Heart left ventricle (tissue), 13 donors: ENCODE measurements at regions not wholly inside any gene's neighbourhood (a gene's known extent, or its start where the extent isn't known, plus 50 kb on each side); places are given as distances from the start of the nearest gene placed in this dataset.

Source experiments
- CTCF ChIP-seq, 12 donors: fragments of 200-600 bp; sonication (generic) in 4 of 12; IDR thresholded peaks; one replicate each; pipeline versions ENCODE4 v1.5.0 to v1.8.0; 2018 to 2022; ENCODE audit warnings: antibody characterized with exemption in 12 of 12, mild to moderate bottlenecking in 5 of 12
- POLR2A ChIP-seq, 2 donors: fragments of 450-650 bp; IDR thresholded peaks; one replicate each; pipeline ENCODE4 v1.6.1; 2017; ENCODE audit warnings: antibody characterized with exemption in 2 of 2, mild to moderate bottlenecking in 2 of 2, moderate library complexity in 2 of 2
- donor health status: ischemic (EF 13 %, LVEDD 7.1; RV severe dilation, severe dysfunction).
- donor health status: DM: no; HTN: yes; CAD: no.
- donor health status: DM: no; HTN: no; CAD: no.
- donor health status: ischemic (EF 25% LVEDD 6.9; RV normal size, moderate dysfunction).
- donor health status: ischemic (EF 25% LVEDD 5.7; RV mildly dilated, moderate dysfunction).
- donor health status: ischemic (EF 35%, LVEDD 5.7; RV mildly dilated, moderate dysfunction).
- donor health status: nonischemic (EF 11% LVEDD 7.7; RV severe dilation, severe dysfunction).
- donor health status: DM: yes; HTN: yes; CAD: no.
- donor health status: PGD.
- donor health status: ischemic (EF 29% LVEDD 5.4; RV normal size, mild dysfunction).
- donor health status: nonischemic (EF 23%, LVEDD 6.1; RV moderate dilation, normal function).

GRCh38 chrX:5122181-5122678 is 1106.4 kb downstream of the NLGN4X start:
- no peak for TF ChIP-seq CTCF (IDR thresholded peaks at IDR 0.05)
- no peak for TF ChIP-seq POLR2A (IDR thresholded peaks at IDR 0.05)
